Ishikawa (cell line): ENCODE measurements at regions not wholly inside any gene's neighbourhood (a gene's known extent, or its start where the extent isn't known, plus 50 kb on each side); places are given as distances from the start of the nearest gene placed in this dataset.

Source experiments
- CEBPB ChIP-seq: IDR thresholded peaks from 2 replicates; pipeline ENCODE4 v1.6.1; 2012
- CREB1 ChIP-seq: IDR thresholded peaks from 2 replicates; pipeline ENCODE4 v1.6.1; 2012; ENCODE audit warnings: low read depth
- EGR1 ChIP-seq: IDR thresholded peaks from 2 replicates; pipeline ENCODE4 v1.6.1; 2012
- EP300 ChIP-seq: IDR thresholded peaks from 2 replicates; pipeline ENCODE4 v1.6.1; 2012; ENCODE audit warnings: borderline replicate concordance
- FOXM1 ChIP-seq: IDR thresholded peaks from 2 replicates; pipeline ENCODE4 v1.6.1; 2012; ENCODE audit warnings: low read depth, borderline replicate concordance
- MAX ChIP-seq: IDR thresholded peaks from 2 replicates; pipeline ENCODE4 v1.6.1; 2012
- NFIC ChIP-seq: IDR thresholded peaks from 2 replicates; pipeline ENCODE4 v1.6.1; 2012
- RAD21 ChIP-seq: IDR thresholded peaks from 2 replicates; pipeline ENCODE4 v1.6.1; 2012; ENCODE audit warnings: low read depth
- REST ChIP-seq: IDR thresholded peaks from 2 replicates; pipeline ENCODE4 v1.6.1; 2012; ENCODE audit warnings: low read depth, mild to moderate bottlenecking
- TAF1 ChIP-seq: IDR thresholded peaks from 2 replicates; pipeline ENCODE4 v1.6.1; 2012; ENCODE audit warnings: low read depth, mild to moderate bottlenecking
- TCF12 ChIP-seq: IDR thresholded peaks from 2 replicates; pipeline ENCODE4 v1.6.1; 2012; ENCODE audit warnings: low read depth
- TEAD4 ChIP-seq: IDR thresholded peaks from 2 replicates; pipeline ENCODE4 v1.6.1; 2012
- USF1 ChIP-seq: IDR thresholded peaks from 2 replicates; pipeline ENCODE4 v1.6.1; 2012
- YY1 ChIP-seq: IDR thresholded peaks from 2 replicates; pipeline ENCODE4 v1.6.1; 2012; ENCODE audit warnings: low read depth
- ZBTB7A ChIP-seq: IDR thresholded peaks from 2 replicates; pipeline ENCODE4 v1.6.1; 2012; ENCODE audit warnings: low read depth

GRCh38 chr7:119271147-119271779 is 1001.7 kb upstream of the KCND2 start:
- TF ChIP-seq TAF1 (no peak), YY1 (no peak), MAX (no peak), REST (no peak), CEBPB (no peak), FOXM1 (no peak), USF1 (no peak), EP300 (no peak), RAD21 (no peak), TCF12 (no peak), ZBTB7A (no peak), NFIC (no peak), TEAD4 (no peak), EGR1 (no peak), CREB1 (no peak)

- no peak for TF ChIP-seq MAX
- TF ChIP-seq TCF12, result no peak
- TF ChIP-seq FOXM1, result no peak
- no peak for TF ChIP-seq YY1
- TF ChIP-seq NFIC, result no peak
- TF ChIP-seq EP300, result no peak
- no peak for TF ChIP-seq TEAD4
- TF ChIP-seq TAF1, result no peak
- TF ChIP-seq CREB1, result no peak
- no peak for TF ChIP-seq RAD21
- no peak for TF ChIP-seq EGR1
- no peak for TF ChIP-seq ZBTB7A
- TF ChIP-seq CEBPB, result no peak
- TF ChIP-seq USF1, result no peak
- no peak for TF ChIP-seq REST
Observed at GRCh38 chr7:119281181-119281846, 991.7 kb upstream of the KCND2 start.

GRCh38 chr7:119283353-119283752 is 989.6 kb upstream of the KCND2 start:
- TF ChIP-seq FOXM1, result no peak
- TF ChIP-seq USF1, result no peak
- TF ChIP-seq CEBPB, result no peak
- TF ChIP-seq RAD21, result no peak
- TF ChIP-seq NFIC, result no peak
- TF ChIP-seq ZBTB7A, result no peak
- TF ChIP-seq TCF12, result no peak
- TF ChIP-seq MAX, result no peak

GRCh38 chr7:119288416-119288815 is 984.6 kb upstream of the KCND2 start:
- TF ChIP-seq TEAD4 (no peak), TCF12 (no peak), EGR1 (no peak), CEBPB (no peak), NFIC (no peak), MAX (no peak), YY1 (no peak), CREB1 (no peak), USF1 (no peak), FOXM1 (no peak)
